Activated T-cell treated with anti-CD3 and anti-CD28 coated beads, Interleukin-2, amount 50 U/mL, for 4 hours (primary cell): ENCODE measurements at regions not wholly inside any gene's neighbourhood (a gene's known extent, or its start where the extent isn't known, plus 50 kb on each side); places are given as distances from the start of the nearest gene placed in this dataset.

Experiments used
- ATAC-seq, 2 donors: fragments of 200-7000 bp; cut with Tn5 transposase; one replicate each; pipeline ENCODE4 v1.10.0; 2021
- DNase-seq: peaks from one replicate; pipeline ENCODE4 v3.0.0-alpha.2; 2020
- H3K27me3 Mint-ChIP-seq: one replicate; pipeline ENCODE4 v1.8.0; 2021; ENCODE audit warnings: low read depth, mixed read lengths
- H3K36me3 Mint-ChIP-seq: one replicate; pipeline ENCODE4 v1.8.0; 2022; ENCODE audit warnings: mixed read lengths; ENCODE audit not compliant: insufficient read depth
- H3K4me1 Mint-ChIP-seq: one replicate; pipeline ENCODE4 v1.8.0; 2021; ENCODE audit warnings: low read depth, mixed read lengths
- H3K4me3 Mint-ChIP-seq: one replicate; pipeline ENCODE4 v1.8.0; 2021; ENCODE audit warnings: mild to moderate bottlenecking, moderate library complexity, mixed read lengths
- H3K9me3 Mint-ChIP-seq: one replicate; pipeline ENCODE4 v1.8.0; 2021; ENCODE audit warnings: mixed read lengths

GRCh38 chr7:54336800-54337199, 205.4 kb upstream of the VSTM2A start:
- Mint-ChIP-seq H3K27me3 (no peaks in the 10 kb centered on the region), H3K9me3 (peaks cover 10% of the 10 kb centered on the region)
- ATAC-seq, result no peak

GRCh38 chr7:54337466-54337865, 204.7 kb upstream of the VSTM2A start:
- DNase-seq (no peak), ATAC-seq (no peak)
- H3K4me1 Mint-ChIP-seq, result no peaks in the 10 kb centered on the region
- H3K36me3 Mint-ChIP-seq, result no peaks in the 10 kb centered on the region
- no peaks in the 10 kb centered on the region for H3K27me3 Mint-ChIP-seq
- H3K9me3 Mint-ChIP-seq, result peaks cover 12% of the 10 kb centered on the region
- H3K4me3 Mint-ChIP-seq, result no peak overlapping the region

More at GRCh38 chr7:54336800-54337199, 205.4 kb upstream of the VSTM2A start:
- H3K36me3 Mint-ChIP-seq, result no peaks in the 10 kb centered on the region
- no peak overlapping the region for H3K4me3 Mint-ChIP-seq
- no peaks in the 10 kb centered on the region for H3K4me1 Mint-ChIP-seq
- DNase-seq, result no peak

DNA sequence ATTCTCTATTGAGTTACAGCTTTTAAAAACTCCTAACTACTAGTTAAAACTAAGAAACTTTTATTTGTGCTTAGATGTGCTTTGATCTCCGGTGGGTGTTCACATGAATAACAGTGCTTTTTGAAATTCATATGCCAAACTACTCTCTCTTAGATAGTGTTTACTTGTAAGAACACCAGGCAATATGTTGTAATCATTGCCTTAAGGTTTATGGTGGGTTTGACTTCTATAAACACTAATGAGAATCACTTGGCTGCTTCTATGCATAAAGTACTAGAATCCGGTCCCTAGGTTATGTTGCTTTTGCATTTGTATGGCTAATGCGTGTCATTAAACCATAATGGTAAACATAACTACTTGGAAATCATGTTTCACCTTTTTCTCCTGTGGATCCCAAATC, 203.9 kb upstream of the VSTM2A start:
- H3K4me1 Mint-ChIP-seq, result no peaks in the 10 kb centered on the region
- DNase-seq (no peak), ATAC-seq (no peak)
- no peaks in the 10 kb centered on the region for H3K27me3 Mint-ChIP-seq
- H3K4me3 Mint-ChIP-seq, result no peak overlapping the region
- no peaks in the 10 kb centered on the region for H3K36me3 Mint-ChIP-seq
- peaks cover 15% of the 10 kb centered on the region for H3K9me3 Mint-ChIP-seq

GRCh38 chr7:54339073-54339472, 203.1 kb upstream of the VSTM2A start:
- no peak for DNase-seq
- H3K4me3 Mint-ChIP-seq, result no peak overlapping the region
- H3K36me3 Mint-ChIP-seq, result no peaks in the 10 kb centered on the region
- no peaks in the 10 kb centered on the region for H3K4me1 Mint-ChIP-seq
- ATAC-seq, result no peak
- H3K27me3 Mint-ChIP-seq, result no peaks in the 10 kb centered on the region
- H3K9me3 Mint-ChIP-seq, result peaks cover 20% of the 10 kb centered on the region

- no peaks in the 10 kb centered on the region for H3K36me3 Mint-ChIP-seq
- ATAC-seq, result no peak
- peaks cover 18% of the 10 kb centered on the region for H3K9me3 Mint-ChIP-seq
- DNase-seq, result no peak
- no peak overlapping the region for H3K4me3 Mint-ChIP-seq
- no peaks in the 10 kb centered on the region for H3K4me1 Mint-ChIP-seq
- H3K27me3 Mint-ChIP-seq, result no peaks in the 10 kb centered on the region
Observed at GRCh38 chr7:54342458-54342857, 199.7 kb upstream of the VSTM2A start.

- ATAC-seq (no peak), DNase-seq (no peak)
- Mint-ChIP-seq H3K4me1 (no peaks in the 10 kb centered on the region), H3K9me3 (peaks cover 29% of the 10 kb centered on the region), H3K27me3 (no peaks in the 10 kb centered on the region), H3K36me3 (no peaks in the 10 kb centered on the region), H3K4me3 (no peak overlapping the region)
Observed at GRCh38 chr7:54343511-54343910, 198.7 kb upstream of the VSTM2A start.

DNA sequence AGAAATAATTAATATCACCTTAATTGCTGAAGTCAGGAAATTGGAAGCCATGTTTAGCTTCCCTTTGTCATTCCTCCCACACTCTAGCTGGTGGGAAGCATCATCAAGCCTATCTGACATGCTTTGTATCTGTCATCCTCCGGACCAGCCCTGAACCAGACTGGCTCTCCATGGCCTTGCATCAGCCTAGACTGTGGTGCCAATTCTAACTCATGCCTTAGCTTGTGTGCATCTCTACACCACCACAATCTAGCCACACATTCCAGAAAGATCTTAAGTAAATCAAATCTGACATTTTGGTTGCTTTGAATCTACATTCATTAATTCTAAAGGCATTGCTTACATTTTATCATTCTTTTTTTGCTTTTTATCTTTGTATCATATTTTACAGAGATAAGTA, 196.4 kb upstream of the VSTM2A start:
- DNase-seq (no peak), ATAC-seq (no peak)
- Mint-ChIP-seq H3K4me1 (no peaks in the 10 kb centered on the region), H3K9me3 (peaks cover 36% of the 10 kb centered on the region), H3K27me3 (no peaks in the 10 kb centered on the region), H3K4me3 (no peak overlapping the region), H3K36me3 (no peaks in the 10 kb centered on the region)

- no peak for ATAC-seq
- H3K4me3 Mint-ChIP-seq, result no peak overlapping the region
- DNase-seq, result no peak
- H3K27me3 Mint-ChIP-seq, result no peaks in the 10 kb centered on the region
- H3K36me3 Mint-ChIP-seq, result no peaks in the 10 kb centered on the region
- H3K4me1 Mint-ChIP-seq, result no peaks in the 10 kb centered on the region
- H3K9me3 Mint-ChIP-seq, result peaks cover 32% of the 10 kb centered on the region
Observed at GRCh38 chr7:54349229-54349628, 192.9 kb upstream of the VSTM2A start.

DNA sequence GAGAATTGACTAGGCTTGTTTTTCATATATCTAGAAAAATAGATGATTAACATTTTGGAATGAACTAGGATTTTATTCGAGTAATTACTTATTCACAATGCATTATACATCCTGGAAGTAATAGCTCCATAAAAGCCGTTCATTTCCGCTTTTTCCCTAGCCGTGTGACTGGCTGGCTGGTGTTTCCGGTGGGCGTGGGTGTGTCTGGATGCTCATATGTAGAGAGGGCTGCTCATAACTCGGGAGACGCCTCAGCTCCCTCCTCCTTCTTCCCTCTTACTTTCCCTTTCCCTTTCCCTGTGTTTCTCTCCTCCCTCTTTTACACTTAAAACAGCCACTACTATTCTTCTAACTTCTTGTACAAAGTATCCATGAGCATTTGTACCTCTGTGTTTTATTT, 187.7 kb upstream of the VSTM2A start:
- no peak for ATAC-seq

DNA sequence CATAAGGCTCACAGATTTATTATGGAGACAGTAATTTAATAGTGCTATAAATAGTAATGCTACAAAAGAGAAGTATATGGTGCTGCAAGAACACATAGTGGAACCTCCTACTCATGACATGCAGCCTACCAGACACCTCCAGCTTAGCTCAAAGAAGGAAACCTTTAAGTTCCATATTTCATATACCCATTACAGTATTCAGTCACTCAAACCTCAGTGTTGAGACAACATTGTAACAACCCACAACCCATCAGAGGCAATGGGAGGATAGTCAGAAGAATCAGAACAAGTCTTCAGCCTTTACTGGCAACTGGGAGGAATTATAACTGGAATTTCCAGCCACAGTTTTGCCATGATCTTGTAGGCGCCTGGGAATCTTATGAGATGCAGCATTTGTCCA, 186.3 kb upstream of the VSTM2A start:
- Mint-ChIP-seq H3K36me3 (no peaks in the 10 kb centered on the region), H3K9me3 (peaks cover 19% of the 10 kb centered on the region), H3K4me3 (no peak overlapping the region), H3K4me1 (no peaks in the 10 kb centered on the region), H3K27me3 (no peaks in the 10 kb centered on the region)
- ATAC-seq, result no peak
- DNase-seq, result no peak

More for the DNA sequence above, 187.7 kb upstream of the VSTM2A start:
- no peak for DNase-seq
- Mint-ChIP-seq H3K9me3 (peaks cover 18% of the 10 kb centered on the region), H3K27me3 (no peaks in the 10 kb centered on the region), H3K36me3 (no peaks in the 10 kb centered on the region), H3K4me3 (no peak overlapping the region), H3K4me1 (no peaks in the 10 kb centered on the region)

- Mint-ChIP-seq H3K9me3 (peaks cover 13% of the 10 kb centered on the region), H3K27me3 (no peaks in the 10 kb centered on the region), H3K36me3 (no peaks in the 10 kb centered on the region), H3K4me1 (no peaks in the 10 kb centered on the region), H3K4me3 (no peak overlapping the region)
- DNase-seq (no peak), ATAC-seq (no peak)
Observed at GRCh38 chr7:54360075-54360840, 181.9 kb upstream of the VSTM2A start.

DNA sequence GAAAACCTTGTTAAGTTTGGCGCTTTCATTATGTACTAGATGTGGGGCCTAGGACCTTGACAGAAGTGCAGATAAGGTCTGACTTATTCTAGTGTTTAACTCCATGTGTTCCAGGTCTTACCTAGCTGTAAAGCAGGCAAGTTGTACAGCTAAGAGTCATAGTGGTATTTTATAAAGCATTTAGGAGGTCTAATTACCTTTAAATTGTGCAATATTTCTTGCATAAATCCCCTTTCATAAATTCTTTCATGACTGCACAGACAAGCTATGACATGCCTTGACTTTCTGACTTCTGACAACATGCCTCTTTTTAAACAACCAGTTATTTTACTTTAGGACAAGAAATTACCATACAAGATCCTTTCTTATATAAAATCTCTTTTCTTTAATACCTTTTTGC, 151.6 kb upstream of the VSTM2A start:
- H3K27me3 Mint-ChIP-seq, result no peaks in the 10 kb centered on the region
- no peak overlapping the region for H3K4me3 Mint-ChIP-seq
- peaks cover 23% of the 10 kb centered on the region for H3K9me3 Mint-ChIP-seq
- H3K4me1 Mint-ChIP-seq, result no peaks in the 10 kb centered on the region
- no peaks in the 10 kb centered on the region for H3K36me3 Mint-ChIP-seq
- ATAC-seq (no peak), DNase-seq (no peak)

- H3K4me1 Mint-ChIP-seq, result no peaks in the 10 kb centered on the region
- DNase-seq (no peak), ATAC-seq (no peak)
- no peak overlapping the region for H3K4me3 Mint-ChIP-seq
- no peaks in the 10 kb centered on the region for H3K27me3 Mint-ChIP-seq
- H3K36me3 Mint-ChIP-seq, result no peaks in the 10 kb centered on the region
- H3K9me3 Mint-ChIP-seq, result peaks cover 11% of the 10 kb centered on the region
Observed at GRCh38 chr7:54392935-54393334, 149.2 kb upstream of the VSTM2A start.

DNA sequence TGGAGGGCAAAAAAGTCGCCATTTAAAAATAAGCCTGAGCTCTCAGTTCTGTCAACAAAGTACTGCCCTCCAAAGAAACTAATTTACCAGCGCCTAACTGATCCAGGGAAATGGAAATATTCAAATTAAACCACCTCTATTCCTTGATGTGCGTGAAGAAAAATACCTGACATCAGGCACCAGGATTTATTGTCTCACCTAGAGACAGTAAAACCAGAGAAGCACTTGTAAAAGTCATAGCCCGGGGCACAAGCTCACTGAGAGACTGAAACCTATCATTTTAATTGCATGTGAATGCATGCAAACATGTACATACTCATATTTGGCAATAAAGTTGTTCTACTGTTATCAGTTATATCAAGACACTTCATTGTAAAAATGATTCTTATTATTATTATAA, 147.3 kb upstream of the VSTM2A start:
- DNase-seq, result no peak
- Mint-ChIP-seq H3K4me3 (no peak overlapping the region), H3K36me3 (no peaks in the 10 kb centered on the region), H3K9me3 (peaks cover 7% of the 10 kb centered on the region), H3K27me3 (no peaks in the 10 kb centered on the region), H3K4me1 (no peaks in the 10 kb centered on the region)
- no peak for ATAC-seq

DNA sequence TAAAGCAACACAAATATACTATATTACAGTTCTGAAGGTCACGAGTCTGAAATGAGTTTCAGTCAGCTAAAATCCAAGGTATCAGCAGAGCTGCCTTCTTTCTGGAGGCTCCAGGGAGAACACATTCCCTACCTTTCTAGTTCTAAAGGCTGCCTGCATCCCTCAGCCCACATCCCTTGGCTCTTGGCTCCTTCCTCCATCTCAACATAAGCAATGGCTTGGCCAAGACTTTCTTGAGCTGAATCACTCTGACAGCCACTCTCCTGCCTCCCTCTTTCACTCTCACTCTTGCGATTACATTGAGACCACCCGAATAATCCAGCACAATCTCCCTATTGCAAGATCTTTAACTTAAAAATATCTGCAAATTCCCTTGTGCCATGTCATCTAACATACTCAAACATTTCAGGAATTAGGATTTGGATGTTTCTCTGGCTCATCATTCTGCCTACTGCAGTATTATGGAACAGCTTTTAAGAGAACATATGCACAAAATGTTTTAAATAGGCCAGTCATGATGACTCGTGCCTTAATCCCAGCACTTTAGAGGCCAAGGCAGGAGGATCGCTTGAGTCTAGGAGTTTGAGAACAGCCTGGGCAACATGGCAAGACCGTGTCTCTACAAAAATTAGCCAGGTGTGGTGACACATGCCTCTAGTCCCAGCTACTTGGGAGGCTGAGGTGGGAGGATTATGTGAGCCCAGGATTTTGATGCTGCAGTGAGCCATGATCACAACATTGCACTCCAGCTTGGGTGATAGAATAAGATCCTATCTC, 144.2 kb upstream of the VSTM2A start:
- ATAC-seq (no peak), DNase-seq (no peak)
- H3K4me1 Mint-ChIP-seq, result no peaks in the 10 kb centered on the region
- no peak overlapping the region for H3K4me3 Mint-ChIP-seq
- H3K36me3 Mint-ChIP-seq, result no peaks in the 10 kb centered on the region
- no peaks in the 10 kb centered on the region for H3K27me3 Mint-ChIP-seq
- peaks cover 11% of the 10 kb centered on the region for H3K9me3 Mint-ChIP-seq
